Coronary artery (tissue), 2 donors: ENCODE measurements at regions not wholly inside any gene's neighbourhood (a gene's known extent, or its start where the extent isn't known, plus 50 kb on each side); places are given as distances from the start of the nearest gene placed in this dataset.

Experiments
- DNase-seq: peaks from one replicate; pipeline ENCODE4 v3.0.0-alpha.2; 2017; ENCODE audit warnings: low spot score
- H3K27ac ChIP-seq, 2 donors: fragments of 200-600 bp; sonication (generic); one replicate each; pipeline ENCODE4 v1.5.1; 2016 to 2019
- H3K4me3 ChIP-seq: fragments of 200-600 bp; sonication (generic); 2 replicates; pipeline ENCODE4 v1.5.1; 2016; ENCODE audit warnings: mild to moderate bottlenecking, moderate library complexity
- CTCF ChIP-seq: fragments of 200-600 bp; sonication (generic); IDR thresholded peaks from one replicate; pipeline ENCODE4 v1.5.1; 2019; ENCODE audit warnings: antibody characterized with exemption

GRCh38 chr3:81295906-81296577, 465.4 kb downstream of the GBE1 start:
- no peak for DNase-seq
- no peak for TF ChIP-seq CTCF
- H3K4me3 ChIP-seq: no peak overlapping the region
- H3K27ac ChIP-seq: no peak overlapping the region

DNA sequence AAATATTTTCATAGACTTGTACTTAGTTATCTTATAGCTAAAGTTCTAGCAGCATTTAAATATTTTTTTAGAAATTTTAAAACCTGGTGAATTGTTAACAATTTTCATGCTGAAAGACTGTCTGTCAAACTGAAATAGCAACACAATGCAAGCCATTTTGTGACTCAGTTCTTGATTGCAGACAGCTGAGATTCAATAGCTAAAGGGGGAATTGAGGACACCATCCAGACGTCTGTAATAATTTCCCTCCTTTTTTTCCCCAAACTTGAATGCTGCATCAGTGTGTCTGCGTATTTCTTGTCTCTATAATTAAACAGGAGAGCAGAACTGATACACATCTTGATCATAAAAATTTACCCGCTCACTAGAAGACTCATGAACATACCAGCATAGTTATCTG, 468.3 kb downstream of the GBE1 start:
- TF ChIP-seq CTCF: no peak
- H3K27ac ChIP-seq: no peak overlapping the region
- DNase-seq: no peak
- H3K4me3 ChIP-seq: no peak overlapping the region

DNA sequence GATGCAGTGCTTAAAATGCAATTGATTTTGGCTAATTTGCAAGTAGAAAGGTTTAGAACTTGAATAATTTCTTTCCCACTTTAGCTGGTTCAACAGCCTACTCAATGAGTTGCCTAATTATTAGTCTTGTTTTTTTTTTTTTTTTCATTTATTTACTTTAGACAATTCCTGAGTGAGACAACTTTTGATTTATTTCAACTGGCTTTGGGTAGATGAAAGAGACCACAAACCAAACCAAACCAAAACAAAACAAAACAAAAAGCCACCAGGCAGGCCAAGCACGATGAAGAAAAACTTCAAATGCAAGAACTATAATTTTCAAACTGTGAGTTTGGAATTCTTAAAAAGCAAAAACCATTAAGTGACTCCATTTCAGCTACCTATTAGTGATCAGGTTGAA, 469.9 kb downstream of the GBE1 start:
- no peak for TF ChIP-seq CTCF
- H3K27ac ChIP-seq: no peak overlapping the region
- no peak overlapping the region for H3K4me3 ChIP-seq
- no peak for DNase-seq

DNA sequence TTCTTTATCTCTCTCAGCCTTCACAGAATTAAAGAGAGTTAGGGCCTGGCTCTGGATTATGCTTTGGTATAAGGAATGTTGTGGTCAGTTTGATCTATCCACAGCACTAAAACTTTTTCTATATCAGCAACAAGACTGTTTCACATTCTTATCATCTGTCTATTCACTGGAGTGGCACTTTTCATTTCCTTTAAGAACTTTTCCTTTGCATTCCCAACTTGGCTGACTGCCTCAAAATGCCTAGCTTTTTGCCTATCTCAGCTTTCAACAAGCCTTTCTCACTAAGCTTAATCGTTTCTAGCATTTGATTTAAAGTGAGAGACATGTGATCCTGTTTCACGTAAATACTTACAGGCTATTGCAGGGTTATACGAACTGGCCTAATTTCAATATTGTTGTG, 471.8 kb downstream of the GBE1 start:
- no peak for DNase-seq
- no peak for TF ChIP-seq CTCF
- H3K4me3 ChIP-seq: no peak overlapping the region
- H3K27ac ChIP-seq: no peak overlapping the region

GRCh38 chr3:81279481-81280379, 481.7 kb downstream of the GBE1 start:
- H3K27ac ChIP-seq: no peak overlapping the region
- no peak for TF ChIP-seq CTCF
- no peak for DNase-seq
- no peak overlapping the region for H3K4me3 ChIP-seq

- Histone ChIP-seq H3K27ac (no peak overlapping the region), H3K4me3 (no peak overlapping the region)
- TF ChIP-seq CTCF: no peak
- no peak for DNase-seq
Observed at GRCh38 chr3:81277853-81278252, 483.6 kb downstream of the GBE1 start.

GRCh38 chr3:81274671-81275070, 486.8 kb downstream of the GBE1 start:
- no peak for DNase-seq
- no peak overlapping the region for H3K27ac ChIP-seq
- H3K4me3 ChIP-seq: no peak overlapping the region
- no peak for TF ChIP-seq CTCF
